Heart right ventricle (tissue), 16 donors: ENCODE measurements at regions not wholly inside any gene's neighbourhood (a gene's known extent, or its start where the extent isn't known, plus 50 kb on each side); places are given as distances from the start of the nearest gene placed in this dataset.
A peak's percentile ranks its signal among the peaks of the same experiment; 100 is the strongest.
"Not testable (repeated sequence)": the region's sequence is repeated elsewhere in the genome, so short reads cannot be mapped to it uniquely, and the experiment has no call there.

Source experiments
- ATAC-seq, 8 donors: fragments of 200-7000 bp; cut with Tn5 transposase; one replicate each; pipeline ENCODE4 v1.9.1; 2020; ENCODE audit warnings: mild to moderate bottlenecking in 8 of 8, moderate library complexity in 8 of 8, moderate number of reproducible peaks in 1 of 8
- DNase-seq, 2 donors: peaks; one replicate each; pipeline ENCODE4 v3.0.0-alpha.2; 2020
- H3K27ac ChIP-seq, 10 donors: fragments of 200-600 bp; sonication (generic) in 2 of 10; one replicate each; pipeline versions ENCODE4 v1.5.0 to v1.8.0; 2020 to 2022; ENCODE audit warnings: mild to moderate bottlenecking in 3 of 10
- H3K27me3 ChIP-seq, 7 donors: fragments of 200-600 bp; one replicate each; pipeline ENCODE4 v1.8.0; 2021 to 2022; ENCODE audit warnings: mild to moderate bottlenecking in 2 of 7
- H3K36me3 ChIP-seq, 9 donors: fragments of 200-600 bp; sonication (generic) in 1 of 9; one replicate each; pipeline versions ENCODE4 v1.5.0 to v1.8.0; 2020 to 2022; ENCODE audit warnings: mild to moderate bottlenecking in 2 of 9
- H3K4me1 ChIP-seq, 9 donors: fragments of 200-600 bp; sonication (generic) in 1 of 9; one replicate each; pipeline versions ENCODE4 v1.5.0 to v1.8.0; 2020 to 2022; ENCODE audit warnings: mild to moderate bottlenecking in 4 of 9
- H3K4me3 ChIP-seq, 10 donors: fragments of 200-600 bp; sonication (generic) in 2 of 10; one replicate each; pipeline versions ENCODE4 v1.5.0 to v1.8.0; 2020 to 2022; ENCODE audit warnings: mild to moderate bottlenecking in 7 of 10, moderate library complexity in 2 of 10
- H3K9me3 ChIP-seq, 11 donors: fragments of 200-600 bp in 10 of 11; sonication (generic) in 2 of 11; one replicate each; pipeline versions ENCODE4 v1.5.0 to v1.8.0; 2013 to 2022; ENCODE audit warnings: mild to moderate bottlenecking in 2 of 11, control low read depth in 1 of 11, moderate library complexity in 1 of 11
- CTCF ChIP-seq, 9 donors: fragments of 200-600 bp; sonication (generic) in 2 of 9; IDR thresholded peaks; one replicate each; pipeline versions ENCODE4 v1.5.0 to v1.8.0; 2021 to 2022; ENCODE audit warnings: antibody characterized with exemption in 9 of 9, mild to moderate bottlenecking in 5 of 9, moderate library complexity in 1 of 9
- WGBS, 2 donors: extraction: QIAGEN DNeasy Blood & Tissue Kit; methylation state at CpG; one replicate each; pipeline ENCODE4 v1.1.7; 2013; ENCODE audit warnings: inconsistent platforms in 1 of 2; 5-methylcytosine and 5-hydroxymethylcytosine counted together
- intact Hi-C, 10 donors: fragments of 100-400 bp; cut with DNase I; formaldehyde crosslinking; loops; one replicate each; pipeline versions ENCODE4 v1.11.1 to v1.14.2; 2022
- donor health status: Arrhythmogenic right ventricular cardiomyopathy.
- donor health status: ischemic (EF 13 %, LVEDD 7.1; RV severe dilation, severe dysfunction).
- donor health status: healthy with polysubstance abuse.
- donor health status: DM: no; HTN: yes; CAD: no.
- donor health status: DM: no; HTN: no; CAD: no.
- donor health status: ischemic (EF 25% LVEDD 6.9; RV normal size, moderate dysfunction).
- donor health status: ischemic (EF 25% LVEDD 5.7; RV mildly dilated, moderate dysfunction).
- donor health status: healthy.
- donor health status: DM: yes; HTN: yes; CAD: no.
- donor health status: Ischemic cardiomyopathy.
- donor health status: ischemic (EF 35%, LVEDD 5.7; RV mildly dilated, moderate dysfunction).
- donor health status: nonischemic (EF 11% LVEDD 7.7; RV severe dilation, severe dysfunction).
- donor health status: DM: yes; HTN: yes; CAD: no.
- donor health status: PGD.
- donor health status: ischemic (EF 29% LVEDD 5.4; RV normal size, mild dysfunction).
- donor health status: nonischemic (EF 23%, LVEDD 6.1; RV moderate dilation, normal function).

- Histone ChIP-seq H3K4me1 (peaks cover 0 to 26% (median 10%) of the 10 kb centered on the region in 9 donors), H3K27me3 (no peaks in the 10 kb centered on the region), H3K36me3 (no peaks in the 10 kb centered on the region), H3K4me3 (no peak overlapping the region), H3K27ac (peak overlapping the region in 7 of 10 donors; percentile 17 to 71 (median 50)), H3K9me3 (no peaks in the 10 kb centered on the region)
- intact Hi-C loops = no loop called here
- DNase-seq (peak in 1 of 2 donors; percentile 10), ATAC-seq (peak in 7 of 8 donors; percentile 62 to 95 (median 89))
- WGBS, 2 donors = 35 to 37% methylated on average over 1 of the region's 1 CpG
- no peak for TF ChIP-seq CTCF (IDR thresholded peaks at IDR 0.05)
These were observed 84.1 kb upstream of the ETV1 start for GRCh38 chr7:14073543-14073942.

- WGBS, 2 donors = 46 to 59% methylated on average over 4 of the region's 4 CpGs
- no peak for TF ChIP-seq CTCF (IDR thresholded peaks at IDR 0.05)
- intact Hi-C loops = no loop called here
- DNase-seq (no peak), ATAC-seq (peak in 1 of 8 donors; percentile 10)
- Histone ChIP-seq H3K4me1 (peaks cover 0 to 26% (median 10%) of the 10 kb centered on the region in 9 donors), H3K9me3 (no peaks in the 10 kb centered on the region), H3K27me3 (no peaks in the 10 kb centered on the region), H3K27ac (no peak overlapping the region), H3K36me3 (no peaks in the 10 kb centered on the region), H3K4me3 (no peak overlapping the region)
These were observed 81.6 kb upstream of the ETV1 start for GRCh38 chr7:14071045-14071444.

- DNase-seq = no peak
- H3K4me1 ChIP-seq = peaks cover 0 to 26% (median 10%) of the 10 kb centered on the region in 9 donors
- WGBS, 2 donors = 81 to 86% methylated on average over 5 of the region's 5 CpGs
- TF ChIP-seq CTCF (IDR thresholded peaks at IDR 0.05) = no peak
- no peak for ATAC-seq
- no peaks in the 10 kb centered on the region for H3K27me3 ChIP-seq
- intact Hi-C loops = no loop called here
- no peak overlapping the region for H3K4me3 ChIP-seq
- no peaks in the 10 kb centered on the region for H3K9me3 ChIP-seq
- no peaks in the 10 kb centered on the region for H3K36me3 ChIP-seq
- H3K27ac ChIP-seq = no peak overlapping the region
These were observed 80.5 kb upstream of the ETV1 start for GRCh38 chr7:14069961-14070360.

GRCh38 chr7:14066783-14067182 lies 77.3 kb upstream of the ETV1 start:
- H3K9me3 ChIP-seq, H3K27ac ChIP-seq, H3K36me3 ChIP-seq, H3K4me1 ChIP-seq, intact Hi-C loops, H3K27me3 ChIP-seq, DNase-seq, H3K4me3 ChIP-seq, ATAC-seq: not testable (repeated sequence)
- WGBS, 2 donors = 96 to 97% methylated on average over 8 of the region's 8 CpGs

- Histone ChIP-seq H3K9me3 (no peaks in the 10 kb centered on the region), H3K4me3 (no peak overlapping the region), H3K36me3 (no peaks in the 10 kb centered on the region), H3K4me1 (no peaks in the 10 kb centered on the region), H3K27me3 (no peaks in the 10 kb centered on the region), H3K27ac (no peak overlapping the region)
- ATAC-seq (no peak), DNase-seq (no peak)
- no peak for TF ChIP-seq CTCF (IDR thresholded peaks at IDR 0.05)
- 58 to 81% methylated on average over 5 of the region's 5 CpGs for WGBS, 2 donors
- intact Hi-C loops = no loop called here
These were observed 75.8 kb upstream of the ETV1 start for GRCh38 chr7:14065286-14065685.
